Osteocyte (in vitro differentiated cells): ENCODE measurements at regions not wholly inside any gene's neighbourhood (a gene's known extent, or its start where the extent isn't known, plus 50 kb on each side); places are given as distances from the start of the nearest gene placed in this dataset.

Experiments used
- DNase-seq: peaks from one replicate; pipeline ENCODE4 v3.0.0; 2021; ENCODE audit warnings: mixed read lengths; ENCODE audit not compliant: unreplicated experiment; ENCODE audit errors: extremely low spot score
- H3K27ac Mint-ChIP-seq: one replicate; pipeline ENCODE4 v1.8.0; 2021; ENCODE audit warnings: mild to moderate bottlenecking, mixed read lengths; ENCODE audit not compliant: unreplicated experiment
- H3K27me3 Mint-ChIP-seq: one replicate; pipeline ENCODE4 v1.8.0; 2021; ENCODE audit warnings: mixed read lengths; ENCODE audit not compliant: unreplicated experiment
- H3K36me3 Mint-ChIP-seq: one replicate; pipeline ENCODE4 v1.8.0; 2021; ENCODE audit warnings: mixed read lengths; ENCODE audit not compliant: unreplicated experiment
- H3K4me1 Mint-ChIP-seq: one replicate; pipeline ENCODE4 v1.8.0; 2021; ENCODE audit warnings: mixed read lengths; ENCODE audit not compliant: unreplicated experiment
- H3K4me3 Mint-ChIP-seq: one replicate; pipeline ENCODE4 v1.8.0; 2021; ENCODE audit warnings: mild to moderate bottlenecking, moderate library complexity, mixed read lengths; ENCODE audit not compliant: unreplicated experiment
- H3K9me3 Mint-ChIP-seq: one replicate; pipeline ENCODE4 v1.8.0; 2021; ENCODE audit warnings: mixed read lengths; ENCODE audit not compliant: unreplicated experiment
- CTCF ChIP-seq: fragments of 200-600 bp; sonication (generic); IDR thresholded peaks from 2 replicates; pipeline ENCODE4 v1.5.0; 2021; ENCODE audit warnings: antibody characterized with exemption, mild to moderate bottlenecking, moderate library complexity

- TF ChIP-seq CTCF = no peak
- H3K4me3 Mint-ChIP-seq = no peak overlapping the region
- H3K27ac Mint-ChIP-seq = no peak overlapping the region
- H3K36me3 Mint-ChIP-seq = no peaks in the 10 kb centered on the region
- H3K27me3 Mint-ChIP-seq = peaks cover 3% of the 10 kb centered on the region
- DNase-seq = no peak
- peaks cover 18% of the 10 kb centered on the region for H3K4me1 Mint-ChIP-seq
- no peaks in the 10 kb centered on the region for H3K9me3 Mint-ChIP-seq
Measured at GRCh38 chr1:232280910-232281309, 349.0 kb downstream of the SIPA1L2 start.

GRCh38 chr1:232279909-232280400, 350.0 kb downstream of the SIPA1L2 start:
- no peaks in the 10 kb centered on the region for H3K9me3 Mint-ChIP-seq
- H3K27me3 Mint-ChIP-seq = peaks cover 3% of the 10 kb centered on the region
- no peak overlapping the region for H3K27ac Mint-ChIP-seq

GRCh38 chr1:232278925-232279324, 351.0 kb downstream of the SIPA1L2 start:
- Mint-ChIP-seq H3K4me1 (peaks cover 15% of the 10 kb centered on the region), H3K27me3 (peaks cover 3% of the 10 kb centered on the region), H3K36me3 (no peaks in the 10 kb centered on the region), H3K9me3 (no peaks in the 10 kb centered on the region), H3K4me3 (no peak overlapping the region), H3K27ac (no peak overlapping the region)
- no peak for TF ChIP-seq CTCF
- DNase-seq = no peak

More at GRCh38 chr1:232279909-232280400, 350.0 kb downstream of the SIPA1L2 start:
- no peak overlapping the region for H3K4me3 Mint-ChIP-seq
- peaks cover 18% of the 10 kb centered on the region for H3K4me1 Mint-ChIP-seq
- DNase-seq = no peak
- no peak for TF ChIP-seq CTCF
- H3K36me3 Mint-ChIP-seq = no peaks in the 10 kb centered on the region

- no peak for TF ChIP-seq CTCF
- H3K27me3 Mint-ChIP-seq = peaks cover 3% of the 10 kb centered on the region
- H3K9me3 Mint-ChIP-seq = no peaks in the 10 kb centered on the region
- no peak for DNase-seq
- H3K36me3 Mint-ChIP-seq = no peaks in the 10 kb centered on the region
- H3K27ac Mint-ChIP-seq = no peak overlapping the region
- no peak overlapping the region for H3K4me3 Mint-ChIP-seq
- peaks cover under 1% of the 10 kb centered on the region for H3K4me1 Mint-ChIP-seq
Measured at GRCh38 chr1:232276651-232277050, 353.3 kb downstream of the SIPA1L2 start.

GRCh38 chr1:232274999-232275710, 354.8 kb downstream of the SIPA1L2 start:
- H3K36me3 Mint-ChIP-seq = no peaks in the 10 kb centered on the region
- peaks cover 9% of the 10 kb centered on the region for H3K4me1 Mint-ChIP-seq
- H3K27me3 Mint-ChIP-seq = peaks cover 3% of the 10 kb centered on the region
- no peak overlapping the region for H3K4me3 Mint-ChIP-seq
- H3K9me3 Mint-ChIP-seq = no peaks in the 10 kb centered on the region
- DNase-seq = no peak
- no peak for TF ChIP-seq CTCF
- no peak overlapping the region for H3K27ac Mint-ChIP-seq
